ENCODE measurements at regions not wholly inside any gene's neighbourhood (a gene's known extent, or its start where the extent isn't known, plus 50 kb on each side); places are given as distances from the start of the nearest gene placed in this dataset.

- no peaks in the 10 kb centered on the region for H3K4me1 ChIP-seq
- TF ChIP-seq CTCF (IDR thresholded peaks at IDR 0.05), result no peak
- 49 to 57% methylated on average over 1 of the region's 1 CpG for WGBS, 2 donors
- H3K36me3 ChIP-seq, result no peaks in the 10 kb centered on the region
- ATAC-seq, result no peak
- no peak for FAIRE-seq
- H3K4me3 ChIP-seq, result no peak overlapping the region
- intact Hi-C loops (cut with DNase I), result no loop called here
- H3K27me3 ChIP-seq, result no peaks in the 10 kb centered on the region
- H3K9me3 ChIP-seq, result no peaks in the 10 kb centered on the region
- no peak for DNase-seq
- H3K27ac ChIP-seq, result no peak overlapping the region
Measured at GRCh38 chr1:73042403-73042802, 760.1 kb upstream of the NEGR1 start.

GRCh38 chr1:73040811-73041210, 758.5 kb upstream of the NEGR1 start:
- no peak for TF ChIP-seq CTCF (IDR thresholded peaks at IDR 0.05)
- no peaks in the 10 kb centered on the region for H3K36me3 ChIP-seq
- H3K4me1 ChIP-seq, result no peaks in the 10 kb centered on the region
- no peak overlapping the region for H3K4me3 ChIP-seq
- no peaks in the 10 kb centered on the region for H3K27me3 ChIP-seq
- WGBS, 2 donors, result 45 to 59% methylated on average over 1 of the region's 1 CpG
- H3K9me3 ChIP-seq, result no peaks in the 10 kb centered on the region
- ATAC-seq (no peak), DNase-seq (no peak), FAIRE-seq (no peak)
- H3K27ac ChIP-seq, result no peak overlapping the region
- intact Hi-C loops (cut with DNase I), result no loop called here

DNA sequence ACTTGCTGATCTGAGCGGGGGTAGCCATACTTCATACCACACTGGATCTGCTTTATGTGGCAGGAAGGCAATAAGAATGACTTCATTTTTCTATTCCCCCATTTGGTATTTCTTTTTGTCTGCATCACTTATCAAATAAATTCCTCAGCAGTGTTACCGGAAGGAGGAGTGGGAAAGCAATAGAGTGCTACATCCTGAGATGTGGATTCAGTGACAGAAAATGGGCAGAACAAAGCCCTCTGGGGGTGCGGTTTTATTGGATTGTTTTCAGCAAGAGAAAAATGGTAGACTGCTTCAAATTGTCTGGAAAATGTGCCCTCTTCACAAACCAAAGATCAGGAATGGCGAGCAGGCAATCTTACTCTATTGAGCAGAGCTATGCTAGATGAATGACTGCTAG, 751.9 kb upstream of the NEGR1 start:
- Histone ChIP-seq H3K27ac (no peak overlapping the region), H3K4me1 (no peaks in the 10 kb centered on the region), H3K36me3 (no peaks in the 10 kb centered on the region), H3K4me3 (no peak overlapping the region), H3K9me3 (no peaks in the 10 kb centered on the region), H3K27me3 (no peaks in the 10 kb centered on the region)
- intact Hi-C loops (cut with DNase I), result no loop called here
- 48 to 56% methylated on average over 4 of the region's 4 CpGs for WGBS, 2 donors
- no peak for DNase-seq
- FAIRE-seq, result no peak
- no peak for ATAC-seq
- no peak for TF ChIP-seq CTCF (IDR thresholded peaks at IDR 0.05)

- Histone ChIP-seq H3K4me3 (no peak overlapping the region), H3K9me3 (no peaks in the 10 kb centered on the region), H3K4me1 (no peaks in the 10 kb centered on the region), H3K27ac (no peak overlapping the region), H3K27me3 (no peaks in the 10 kb centered on the region), H3K36me3 (no peaks in the 10 kb centered on the region)
- DNase-seq (no peak), ATAC-seq (no peak), FAIRE-seq (no peak)
- intact Hi-C loops (cut with DNase I), result no loop called here
- TF ChIP-seq CTCF (IDR thresholded peaks at IDR 0.05), result no peak
- 32 to 36% methylated on average over 3 of the region's 3 CpGs for WGBS, 2 donors
Measured at GRCh38 chr1:73033640-73034039, 751.3 kb upstream of the NEGR1 start.

DNA sequence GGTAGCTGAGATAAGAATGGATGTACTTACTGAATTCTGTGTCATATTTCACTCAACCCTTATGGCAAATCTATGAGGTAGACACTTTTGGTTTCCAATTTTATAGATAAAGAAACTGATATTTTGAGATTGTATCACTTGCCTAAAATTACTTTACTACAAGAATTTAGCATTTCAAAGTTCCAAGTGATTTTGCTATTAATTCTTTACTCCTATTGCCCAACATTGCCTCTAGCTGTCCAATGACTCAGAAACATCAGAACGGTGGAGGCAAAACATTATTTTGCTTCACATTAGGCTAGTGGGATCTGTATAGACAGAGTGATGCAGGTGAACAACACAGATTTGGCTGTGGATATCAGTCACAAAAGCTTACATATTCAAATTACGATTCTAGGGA, 747.2 kb upstream of the NEGR1 start:
- no peak for ATAC-seq
- no peak for TF ChIP-seq CTCF (IDR thresholded peaks at IDR 0.05)
- intact Hi-C loops (cut with DNase I), result no loop called here
- no peak for DNase-seq
- Histone ChIP-seq H3K27ac (no peak overlapping the region), H3K36me3 (no peaks in the 10 kb centered on the region), H3K4me1 (no peaks in the 10 kb centered on the region), H3K4me3 (no peak overlapping the region), H3K27me3 (no peaks in the 10 kb centered on the region), H3K9me3 (no peaks in the 10 kb centered on the region)
- no peak for FAIRE-seq
- 42 to 57% methylated on average over 2 of the region's 2 CpGs for WGBS, 2 donors

All from pancreas (tissue), 10 donors.